ENCODE measurements at regions not wholly inside any gene's neighbourhood (a gene's known extent, or its start where the extent isn't known, plus 50 kb on each side); places are given as distances from the start of the nearest gene placed in this dataset.

- no peak for TF ChIP-seq CTCF (conservative IDR thresholded peaks at IDR 0.05; ENCODE audit: low read length)
- TF ChIP-seq EZH2phosphoT487 (IDR thresholded peaks at IDR 0.05; ENCODE audit: borderline replicate concordance): no peak
These were observed 215.3 kb upstream of the CXorf66 start for GRCh38 chrX:140180585-140180984.
